HEK293T (cell line): ENCODE measurements at regions not wholly inside any gene's neighbourhood (a gene's known extent, or its start where the extent isn't known, plus 50 kb on each side); places are given as distances from the start of the nearest gene placed in this dataset.

Source experiments
- ARNT ChIP-seq: fragments of 450-650 bp; IDR thresholded peaks from 2 replicates; pipeline ENCODE4 v1.6.1; 2017; ENCODE audit warnings: mild to moderate bottlenecking
- BHLHE40 ChIP-seq: fragments of 450-650 bp; IDR thresholded peaks from 2 replicates; pipeline ENCODE4 v1.6.1; 2016; ENCODE audit warnings: mild to moderate bottlenecking, moderate library complexity, borderline replicate concordance
- CTBP1 ChIP-seq: fragments of 450-650 bp; IDR thresholded peaks from 2 replicates; pipeline ENCODE4 v1.6.1; 2016; ENCODE audit warnings: borderline replicate concordance
- FOXA1 ChIP-seq: fragments of 450-650 bp; IDR thresholded peaks from 2 replicates; pipeline ENCODE4 v1.6.1; 2016; ENCODE audit warnings: mild to moderate bottlenecking
- FOXM1 ChIP-seq: fragments of 450-650 bp; IDR thresholded peaks from 2 replicates; pipeline ENCODE4 v1.6.1; 2017; ENCODE audit warnings: mild to moderate bottlenecking, borderline replicate concordance
- HDGF ChIP-seq: fragments of 450-650 bp; IDR thresholded peaks from 2 replicates; pipeline ENCODE4 v1.6.1; 2017; ENCODE audit warnings: antibody characterized with exemption, borderline replicate concordance
- L3MBTL2 ChIP-seq: fragments of 450-650 bp; conservative IDR thresholded peaks from 2 replicates; pipeline ENCODE4 v1.6.1; 2016; ENCODE audit warnings: mild to moderate bottlenecking
- LEF1 ChIP-seq: fragments of 450-650 bp; IDR thresholded peaks from 2 replicates; pipeline ENCODE4 v1.6.1; 2017; ENCODE audit warnings: mild to moderate bottlenecking, borderline replicate concordance
- NFRKB ChIP-seq: fragments of 450-650 bp; IDR thresholded peaks from 2 replicates; pipeline ENCODE4 v1.6.1; 2016; ENCODE audit warnings: mild to moderate bottlenecking, moderate library complexity
- PKNOX1 ChIP-seq: fragments of 450-650 bp; IDR thresholded peaks from 2 replicates; pipeline ENCODE4 v1.6.1; 2016
- SP1 ChIP-seq: fragments of 450-650 bp; IDR thresholded peaks from 2 replicates; pipeline ENCODE4 v1.6.1; 2017
- SUZ12 ChIP-seq: fragments of 450-650 bp; IDR thresholded peaks from 2 replicates; pipeline ENCODE4 v1.6.1; 2016; ENCODE audit warnings: mild to moderate bottlenecking
- TARDBP ChIP-seq: fragments of 450-650 bp; IDR thresholded peaks from 2 replicates; pipeline ENCODE4 v1.6.1; 2016
- ZNF384 ChIP-seq: fragments of 450-650 bp; IDR thresholded peaks from 2 replicates; pipeline ENCODE4 v1.6.1; 2016

- no peak for TF ChIP-seq BHLHE40
- no peak for TF ChIP-seq SP1
- no peak for TF ChIP-seq FOXA1
- TF ChIP-seq L3MBTL2, result no peak
- TF ChIP-seq SUZ12, result no peak
- TF ChIP-seq NFRKB, result no peak
- TF ChIP-seq ARNT, result no peak
- TF ChIP-seq FOXM1, result no peak
- no peak for TF ChIP-seq CTBP1
- TF ChIP-seq TARDBP, result no peak
- no peak for TF ChIP-seq PKNOX1
- TF ChIP-seq LEF1, result no peak
- no peak for TF ChIP-seq HDGF
- TF ChIP-seq ZNF384, result no peak
Measured at GRCh38 chr5:174623018-174623417, 101.4 kb upstream of the MSX2 start.
